ENCODE measurements at regions not wholly inside any gene's neighbourhood (a gene's known extent, or its start where the extent isn't known, plus 50 kb on each side); places are given as distances from the start of the nearest gene placed in this dataset.
"Not testable (repeated sequence)": the region's sequence is repeated elsewhere in the genome, so short reads cannot be mapped to it uniquely, and the experiment has no call there.

- no peak for DNase-seq
These were observed 210.0 kb downstream of the PLA2G4A start for GRCh38 chr1:187038784-187039183.

GRCh38 chr1:187041104-187041503 lies 212.4 kb downstream of the PLA2G4A start:
- no peak for DNase-seq

GRCh38 chr1:187042538-187042937 lies 213.8 kb downstream of the PLA2G4A start:
- no peak for DNase-seq

GRCh38 chr1:187043433-187043832 lies 214.7 kb downstream of the PLA2G4A start:
- not testable (repeated sequence) for DNase-seq

GRCh38 chr1:187044411-187044810 lies 215.7 kb downstream of the PLA2G4A start:
- no peak for DNase-seq

- DNase-seq = no peak
These were observed 216.6 kb downstream of the PLA2G4A start for GRCh38 chr1:187045371-187045770.

GRCh38 chr1:187046293-187046692 lies 217.5 kb downstream of the PLA2G4A start:
- DNase-seq = no peak

GRCh38 chr1:187047298-187047697 lies 218.5 kb downstream of the PLA2G4A start:
- DNase-seq = no peak

- DNase-seq = no peak
These were observed 223.0 kb downstream of the PLA2G4A start for GRCh38 chr1:187051618-187052232.

- no peak for DNase-seq
These were observed 225.1 kb downstream of the PLA2G4A start for GRCh38 chr1:187053876-187054275.

- no peak for DNase-seq
These were observed 226.4 kb downstream of the PLA2G4A start for GRCh38 chr1:187054862-187055757.

GRCh38 chr1:187063271-187063670 lies 234.5 kb downstream of the PLA2G4A start:
- no peak for DNase-seq

- no peak for DNase-seq
These were observed 238.4 kb downstream of the PLA2G4A start for GRCh38 chr1:187067160-187067559.

- no peak for DNase-seq
These were observed 241.3 kb downstream of the PLA2G4A start for GRCh38 chr1:187070076-187070475.

GRCh38 chr1:187072262-187073034 lies 243.7 kb downstream of the PLA2G4A start:
- not testable (repeated sequence) for DNase-seq

GRCh38 chr1:187073035-187073560 lies 244.3 kb downstream of the PLA2G4A start:
- DNase-seq = peak; percentile 29

- not testable (repeated sequence) for DNase-seq
These were observed 245.0 kb downstream of the PLA2G4A start for GRCh38 chr1:187073634-187074245.

GRCh38 chr1:187074445-187075048 lies 245.8 kb downstream of the PLA2G4A start:
- DNase-seq = no peak

GRCh38 chr1:187076922-187077321 lies 248.2 kb downstream of the PLA2G4A start:
- DNase-seq = no peak

GRCh38 chr1:187078321-187078720 lies 249.6 kb downstream of the PLA2G4A start:
- DNase-seq = no peak

- no peak for DNase-seq
These were observed 250.2 kb downstream of the PLA2G4A start for GRCh38 chr1:187078916-187079315.

- no peak for DNase-seq
These were observed 250.6 kb downstream of the PLA2G4A start for GRCh38 chr1:187079330-187079729.

Measured in activated CD4-positive, CD25-positive, alpha-beta regulatory T cell treated with anti-CD3 and anti-CD28 coated beads, Interleukin-2, amount 50 U/mL, for 72 hours (primary cell).